ENCODE measurements at regions not wholly inside any gene's neighbourhood (a gene's known extent, or its start where the extent isn't known, plus 50 kb on each side); places are given as distances from the start of the nearest gene placed in this dataset.

GRCh38 chr12:67533159-67533558, 115.4 kb upstream of the DYRK2 start:
- DNase-seq (ENCODE audit: low read depth in 2 of 2, low spot score in 1 of 2) = no peak

- no peak for DNase-seq (ENCODE audit: low read depth in 2 of 2, low spot score in 1 of 2)
These were observed 114.5 kb upstream of the DYRK2 start for GRCh38 chr12:67534046-67534445.

GRCh38 chr12:67534681-67535080, 113.9 kb upstream of the DYRK2 start:
- no peak for DNase-seq (ENCODE audit: low read depth in 2 of 2, low spot score in 1 of 2)

GRCh38 chr12:67535176-67535575, 113.4 kb upstream of the DYRK2 start:
- DNase-seq (ENCODE audit: low read depth in 2 of 2, low spot score in 1 of 2) = no peak

- no peak for DNase-seq (ENCODE audit: low read depth in 2 of 2, low spot score in 1 of 2)
These were observed 112.6 kb upstream of the DYRK2 start for GRCh38 chr12:67535971-67536370.

- DNase-seq (ENCODE audit: low read depth in 2 of 2, low spot score in 1 of 2) = no peak
These were observed 109.2 kb upstream of the DYRK2 start for GRCh38 chr12:67539329-67539728.

GRCh38 chr12:67539946-67540345, 108.6 kb upstream of the DYRK2 start:
- DNase-seq (ENCODE audit: low read depth in 2 of 2, low spot score in 1 of 2) = no peak

- DNase-seq (ENCODE audit: low read depth in 2 of 2, low spot score in 1 of 2) = no peak
These were observed 107.5 kb upstream of the DYRK2 start for GRCh38 chr12:67540920-67541624.

GRCh38 chr12:67541625-67541991, 106.9 kb upstream of the DYRK2 start:
- no peak for DNase-seq (ENCODE audit: low read depth in 2 of 2, low spot score in 1 of 2)

- DNase-seq (ENCODE audit: low read depth in 2 of 2, low spot score in 1 of 2) = no peak
These were observed 105.3 kb upstream of the DYRK2 start for GRCh38 chr12:67543021-67543770.

GRCh38 chr12:67545298-67545697, 103.2 kb upstream of the DYRK2 start:
- DNase-seq (ENCODE audit: low read depth in 2 of 2, low spot score in 1 of 2) = no peak

GRCh38 chr12:67546746-67547145, 101.8 kb upstream of the DYRK2 start:
- DNase-seq (ENCODE audit: low read depth in 2 of 2, low spot score in 1 of 2) = no peak

- DNase-seq (ENCODE audit: low read depth in 2 of 2, low spot score in 1 of 2) = peak in 1 of 2 donors; percentile 10
These were observed 93.3 kb upstream of the DYRK2 start for GRCh38 chr12:67555075-67555717.

GRCh38 chr12:67558775-67559174, 89.8 kb upstream of the DYRK2 start:
- DNase-seq (ENCODE audit: low read depth in 2 of 2, low spot score in 1 of 2) = no peak

GRCh38 chr12:67559751-67560150, 88.8 kb upstream of the DYRK2 start:
- DNase-seq (ENCODE audit: low read depth in 2 of 2, low spot score in 1 of 2) = no peak

GRCh38 chr12:67562513-67563287, 85.8 kb upstream of the DYRK2 start:
- DNase-seq (ENCODE audit: low read depth in 2 of 2, low spot score in 1 of 2) = no peak

- no peak for DNase-seq (ENCODE audit: low read depth in 2 of 2, low spot score in 1 of 2)
These were observed 80.5 kb upstream of the DYRK2 start for GRCh38 chr12:67568055-67568454.

GRCh38 chr12:67572492-67572891, 76.1 kb upstream of the DYRK2 start:
- DNase-seq (ENCODE audit: low read depth in 2 of 2, low spot score in 1 of 2) = no peak

GRCh38 chr12:67573566-67573965, 75.0 kb upstream of the DYRK2 start:
- no peak for DNase-seq (ENCODE audit: low read depth in 2 of 2, low spot score in 1 of 2)

GRCh38 chr12:67578976-67579661, 69.4 kb upstream of the DYRK2 start:
- no peak for DNase-seq (ENCODE audit: low read depth in 2 of 2, low spot score in 1 of 2)

- no peak for DNase-seq (ENCODE audit: low read depth in 2 of 2, low spot score in 1 of 2)
These were observed 68.9 kb upstream of the DYRK2 start for GRCh38 chr12:67579662-67580003.
